Stimulated activated CD8-positive, alpha-beta memory T cell treated with anti-CD3 and anti-CD28 coated beads, Interleukin-7, amount 100 ng/mL, for 4 hours (primary cell): ENCODE measurements at regions not wholly inside any gene's neighbourhood (a gene's known extent, or its start where the extent isn't known, plus 50 kb on each side); places are given as distances from the start of the nearest gene placed in this dataset.
A peak's percentile ranks its signal among the peaks of the same experiment; 100 is the strongest.
"Not testable (repeated sequence)": the region's sequence is repeated elsewhere in the genome, so short reads cannot be mapped to it uniquely, and the experiment has no call there.

Experiments used
- DNase-seq, 2 donors: peaks; one replicate each; pipeline ENCODE4 v3.0.0-alpha.2; 2020; ENCODE audit warnings: low read depth in 2 of 2

- no peak for DNase-seq
Measured at GRCh38 chr15:70576696-70577095, 186.7 kb downstream of the UACA start.

- DNase-seq, result no peak
Measured at GRCh38 chr15:70576276-70576675, 187.1 kb downstream of the UACA start.

- no peak for DNase-seq
Measured at GRCh38 chr15:70575231-70576226, 187.8 kb downstream of the UACA start.

- not testable (repeated sequence) for DNase-seq
Measured at GRCh38 chr15:70574325-70574724, 189.0 kb downstream of the UACA start.

- no peak for DNase-seq
Measured at GRCh38 chr15:70573121-70573850, 190.1 kb downstream of the UACA start.

- no peak for DNase-seq
Measured at GRCh38 chr15:70569714-70570231, 193.6 kb downstream of the UACA start.

- DNase-seq, result no peak
Measured at GRCh38 chr15:70569091-70569713, 194.2 kb downstream of the UACA start.

GRCh38 chr15:70566989-70567388, 196.4 kb downstream of the UACA start:
- DNase-seq, result no peak

- no peak for DNase-seq
Measured at GRCh38 chr15:70566047-70566835, 197.1 kb downstream of the UACA start.

GRCh38 chr15:70563561-70564095, 199.7 kb downstream of the UACA start:
- DNase-seq, result no peak

GRCh38 chr15:70562906-70563305, 200.5 kb downstream of the UACA start:
- no peak for DNase-seq

- DNase-seq, result no peak
Measured at GRCh38 chr15:70561885-70562284, 201.5 kb downstream of the UACA start.

- DNase-seq, result no peak
Measured at GRCh38 chr15:70560617-70561328, 202.6 kb downstream of the UACA start.

GRCh38 chr15:70559265-70560239, 203.8 kb downstream of the UACA start:
- DNase-seq, result peak; percentile 26 to 41

GRCh38 chr15:70558406-70559264, 204.7 kb downstream of the UACA start:
- DNase-seq, result no peak

GRCh38 chr15:70557521-70558258, 205.7 kb downstream of the UACA start:
- no peak for DNase-seq

- DNase-seq, result no peak
Measured at GRCh38 chr15:70556779-70557178, 206.6 kb downstream of the UACA start.
